Tongue (tissue), 1 donor: ENCODE measurements at regions not wholly inside any gene's neighbourhood (a gene's known extent, or its start where the extent isn't known, plus 50 kb on each side); places are given as distances from the start of the nearest gene placed in this dataset.
"Not testable (repeated sequence)": the region's sequence is repeated elsewhere in the genome, so short reads cannot be mapped to it uniquely, and the experiment has no call there.

Source experiments
- DNase-seq: peaks from one replicate; pipeline ENCODE4 v3.0.0-alpha.2; 2015

- DNase-seq, result peak; percentile 65
Measured at GRCh38 chr20:47863315-47863965, 78.2 kb upstream of the SULF2 start.

- DNase-seq, result peak; percentile 59
Measured at GRCh38 chr20:47862574-47863240, 77.4 kb upstream of the SULF2 start.

DNA sequence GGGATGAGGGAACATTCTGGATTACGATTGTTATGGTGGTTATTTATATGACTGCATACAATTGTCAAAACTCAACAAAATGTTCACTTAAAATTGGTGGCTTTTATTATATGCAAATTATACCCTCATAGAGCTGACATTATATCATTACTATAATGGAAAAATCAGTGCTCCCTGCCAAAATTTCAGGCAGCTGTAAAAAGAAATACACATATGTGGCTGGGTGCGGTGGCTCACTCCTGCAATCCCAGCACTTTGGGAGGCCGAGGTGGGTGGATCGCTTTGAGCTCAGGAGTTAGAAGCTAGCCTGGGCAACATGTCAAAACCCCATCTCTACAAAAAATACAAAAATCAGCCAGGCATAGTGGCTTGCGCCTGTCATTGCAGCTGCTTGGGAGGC is 75.8 kb upstream of the SULF2 start:
- no peak for DNase-seq

DNA sequence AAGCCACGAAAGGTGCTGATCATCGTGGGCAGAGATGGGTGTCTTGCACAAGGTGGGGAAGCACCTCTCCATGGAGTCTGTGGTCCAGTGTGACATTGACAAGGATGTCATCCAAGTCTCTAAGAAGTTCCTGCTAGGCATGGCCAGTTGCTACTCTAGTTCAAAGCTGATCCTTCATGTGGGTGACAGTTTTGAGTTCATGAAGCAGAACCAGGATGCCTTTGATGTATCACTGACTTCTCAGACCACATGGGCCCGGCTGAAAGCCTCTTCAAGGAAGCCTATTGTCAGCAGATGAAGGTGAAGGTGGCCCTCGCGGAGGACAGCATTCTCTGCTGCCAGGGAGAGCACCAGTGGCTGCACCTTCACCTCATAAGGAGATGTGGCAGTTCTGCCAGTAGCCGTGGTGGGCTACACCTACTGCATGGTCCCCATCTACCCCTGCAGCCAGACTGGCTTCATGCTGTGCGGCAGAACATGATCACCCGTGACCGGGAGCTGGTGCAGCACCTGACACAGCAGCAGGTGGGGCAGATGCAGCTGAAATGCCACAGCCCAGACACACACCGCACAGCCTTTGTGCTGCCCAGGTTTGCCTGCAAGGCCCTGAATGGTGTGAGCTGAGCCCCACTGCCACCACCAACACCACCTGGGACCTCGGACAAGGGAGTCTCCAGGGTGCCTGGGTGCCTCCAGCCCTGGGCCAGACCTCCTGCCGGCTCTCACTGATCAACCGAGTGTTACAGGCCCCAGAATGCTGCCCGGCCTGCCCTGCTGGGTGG is 75.0 kb upstream of the SULF2 start:
- no peak for DNase-seq

GRCh38 chr20:47859278-47859677 is 74.0 kb upstream of the SULF2 start:
- DNase-seq, result peak; percentile 56

GRCh38 chr20:47857569-47858464 is 72.5 kb upstream of the SULF2 start:
- peak; percentile 95 for DNase-seq

DNA sequence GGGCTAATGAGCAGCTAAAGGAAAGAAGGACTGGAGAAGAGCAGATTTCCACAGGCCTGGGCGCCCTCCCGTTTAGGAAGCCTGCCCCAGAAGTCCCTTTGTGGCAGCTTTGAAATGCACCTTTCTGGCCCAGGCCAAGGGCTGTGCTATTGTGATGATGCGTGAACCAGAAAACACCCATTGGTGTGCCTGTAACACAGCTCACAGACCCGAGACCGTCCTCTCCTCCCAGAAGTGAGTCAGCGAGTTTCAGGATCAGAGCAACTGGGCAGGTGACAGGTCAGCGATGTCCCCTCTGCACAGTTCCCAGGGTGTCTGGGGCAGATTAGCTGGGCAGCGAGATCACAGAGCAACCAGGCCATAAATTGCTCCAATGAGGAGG is 71.9 kb upstream of the SULF2 start:
- DNase-seq, result no peak

GRCh38 chr20:47855799-47856198 is 70.5 kb upstream of the SULF2 start:
- DNase-seq, result no peak

DNA sequence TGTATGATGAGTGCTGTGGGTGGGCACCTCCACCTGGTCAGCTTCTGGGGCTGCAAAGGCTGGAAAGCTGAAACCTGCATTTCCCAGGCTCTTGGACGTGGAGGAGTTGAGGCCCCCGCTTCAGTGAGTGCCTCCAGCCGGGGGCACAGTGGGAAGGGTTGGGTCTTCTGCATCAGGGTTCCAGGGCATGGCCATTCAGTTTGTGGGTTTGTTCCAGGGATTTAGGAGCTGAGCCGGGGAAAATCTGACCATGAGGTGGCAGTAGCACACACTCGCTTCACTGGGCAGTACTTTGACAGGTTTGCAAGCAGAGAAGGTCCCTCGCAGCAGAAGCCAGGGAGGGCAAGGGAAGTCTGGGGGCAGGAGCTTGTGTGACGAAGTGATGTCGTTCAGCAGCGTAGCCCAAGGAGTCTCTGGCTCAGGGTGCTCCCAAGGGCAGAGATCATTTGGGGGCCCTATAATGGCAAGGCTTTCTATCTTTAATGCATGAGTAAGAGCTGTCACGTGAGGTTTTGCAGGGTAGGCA is 69.5 kb upstream of the SULF2 start:
- DNase-seq, result no peak

DNA sequence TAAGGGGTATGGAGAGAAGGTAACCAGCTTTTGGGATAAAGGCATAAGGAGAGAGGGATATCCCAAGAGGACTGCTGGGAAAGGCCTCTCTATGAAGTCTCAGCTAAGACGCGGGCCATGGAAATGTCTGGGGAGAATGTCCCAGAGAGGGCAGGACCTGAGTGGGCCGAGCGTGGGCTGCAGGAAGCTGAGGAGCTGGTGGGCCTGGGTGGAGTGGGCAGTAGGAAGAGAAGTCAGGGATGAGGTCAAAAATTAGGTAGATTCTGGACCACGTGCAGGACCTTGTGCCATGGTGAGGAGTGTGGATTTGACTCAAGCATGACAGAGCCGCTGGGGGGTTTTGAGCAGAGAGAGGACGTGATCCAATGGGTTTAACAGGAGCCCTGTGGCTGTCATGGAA is 66.5 kb upstream of the SULF2 start:
- no peak for DNase-seq

DNA sequence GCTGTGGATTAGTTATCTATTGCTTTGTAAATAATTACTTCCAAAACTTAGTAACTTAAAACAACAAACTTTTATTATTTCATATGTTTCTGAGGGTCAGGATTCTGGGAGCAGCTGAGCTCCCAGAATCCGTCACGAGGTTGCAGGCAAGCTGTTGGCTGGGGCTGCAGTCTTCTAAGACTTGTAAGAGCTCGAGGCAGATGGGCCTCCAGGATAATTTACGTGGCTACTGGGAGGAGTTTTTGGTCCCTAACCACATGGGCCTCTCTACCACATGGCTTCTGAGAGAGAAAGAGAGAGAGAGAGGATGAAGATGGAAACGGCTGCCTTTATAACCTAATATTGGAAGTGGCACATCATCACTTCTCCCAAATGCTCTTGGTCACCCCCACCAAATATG is 64.9 kb upstream of the SULF2 start:
- DNase-seq, result no peak

DNA sequence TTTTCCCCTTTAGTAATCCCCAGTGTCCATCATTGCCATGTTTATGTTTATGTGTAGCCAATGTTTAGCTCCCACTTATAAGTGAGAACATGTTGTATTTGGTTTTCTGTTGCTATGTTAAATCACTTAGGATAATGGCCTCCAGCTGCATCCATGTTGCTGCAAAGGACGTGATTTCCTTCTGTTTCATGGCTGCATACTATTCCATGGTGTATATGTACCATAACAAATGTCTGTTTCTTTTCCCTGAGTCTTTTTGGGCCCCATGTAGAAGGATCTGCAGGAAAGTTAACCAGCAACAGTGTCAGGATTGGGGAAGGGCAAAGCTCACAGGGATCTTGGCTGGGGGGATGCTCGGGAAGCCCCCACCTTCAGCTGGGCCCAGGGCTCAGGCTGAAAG is 64.3 kb upstream of the SULF2 start:
- no peak for DNase-seq

GRCh38 chr20:47849006-47849405 is 63.7 kb upstream of the SULF2 start:
- no peak for DNase-seq

- DNase-seq, result not testable (repeated sequence)
Measured at GRCh38 chr20:47848534-47848933, 63.3 kb upstream of the SULF2 start.

- DNase-seq, result no peak
Measured at GRCh38 chr20:47847884-47848485, 62.7 kb upstream of the SULF2 start.

DNA sequence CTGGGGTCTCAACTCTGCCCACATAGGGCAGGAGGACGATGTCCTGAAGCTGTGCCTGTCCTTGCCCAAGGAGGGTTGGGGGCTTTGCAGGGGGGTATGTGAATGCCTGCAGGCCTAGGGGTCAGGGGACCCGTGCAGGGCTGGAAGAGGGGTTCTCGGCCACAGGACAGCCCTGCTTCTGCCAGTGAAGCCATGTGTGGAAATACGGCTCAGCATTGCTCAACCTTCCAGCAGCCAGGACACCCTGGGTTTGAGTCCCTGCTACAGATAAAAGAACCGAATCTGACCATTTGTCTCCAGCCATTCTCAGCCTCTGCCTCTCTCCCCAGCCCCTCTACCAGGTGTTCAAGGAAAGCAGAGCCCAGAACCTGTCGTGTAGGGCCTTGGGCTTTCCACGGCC is 61.9 kb upstream of the SULF2 start:
- DNase-seq, result not testable (repeated sequence)

DNA sequence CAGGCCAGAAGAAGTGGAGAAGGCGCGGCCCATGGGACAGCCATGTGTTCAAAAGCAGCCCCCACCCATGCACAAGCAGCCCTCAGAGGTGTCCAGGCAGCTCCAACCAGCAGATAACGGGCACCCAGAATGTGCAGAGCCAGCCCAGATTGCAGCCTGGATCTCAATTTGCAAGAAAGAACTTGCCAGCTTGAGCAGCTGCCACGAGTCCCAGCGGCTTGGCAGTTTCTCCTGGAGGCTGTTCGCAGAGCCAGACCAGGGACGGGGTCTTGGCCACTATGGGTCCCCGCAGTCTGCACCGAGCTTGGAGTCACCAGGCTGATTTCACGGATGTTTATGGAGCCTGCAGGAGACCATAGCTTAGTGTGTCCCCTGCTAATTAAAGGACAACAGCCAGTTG is 61.4 kb upstream of the SULF2 start:
- peak; percentile 76 for DNase-seq

GRCh38 chr20:47845382-47845977 is 60.2 kb upstream of the SULF2 start:
- not testable (repeated sequence) for DNase-seq

GRCh38 chr20:47844568-47844906 is 59.3 kb upstream of the SULF2 start:
- DNase-seq, result not testable (repeated sequence)

GRCh38 chr20:47843886-47844567 is 58.7 kb upstream of the SULF2 start:
- no peak for DNase-seq

DNA sequence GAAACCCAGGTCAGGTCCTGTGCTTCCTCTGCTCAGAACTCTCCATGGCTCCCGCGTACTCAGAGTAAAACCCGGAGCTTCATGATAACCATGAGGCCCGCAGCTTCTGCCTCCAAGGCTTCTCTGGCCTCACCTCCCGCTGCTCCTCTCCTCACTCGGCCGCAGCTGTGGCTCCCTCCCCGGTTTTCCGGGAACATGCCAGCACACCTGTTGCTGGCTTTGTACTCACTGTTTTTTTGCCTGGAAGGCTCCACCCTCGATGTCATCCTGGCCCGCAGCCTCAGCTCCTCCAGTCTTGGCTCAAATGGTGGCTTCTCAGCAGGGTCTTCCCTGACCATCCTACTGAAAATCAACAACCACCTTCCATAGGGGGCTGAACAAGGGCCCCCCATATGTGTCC is 57.7 kb upstream of the SULF2 start:
- peak; percentile 84 for DNase-seq
